ENCODE measurements at regions not wholly inside any gene's neighbourhood (a gene's known extent, or its start where the extent isn't known, plus 50 kb on each side); places are given as distances from the start of the nearest gene placed in this dataset.
"Not testable (repeated sequence)": the region's sequence is repeated elsewhere in the genome, so short reads cannot be mapped to it uniquely, and the experiment has no call there.

GRCh38 chr7:53239151-53239550 lies 203.7 kb downstream of the POM121L12 start:
- H3K9me3 ChIP-seq (ENCODE audit: control insufficient read depth in 1 of 2, low read length in 2 of 2); H3K4me1 ChIP-seq (ENCODE audit: control insufficient read depth in 1 of 2, insufficient read depth in 2 of 2, low read length in 2 of 2); H3K36me3 ChIP-seq (ENCODE audit: control insufficient read depth in 1 of 2, insufficient read depth in 2 of 2, low read length in 2 of 2); H3K4me3 ChIP-seq (ENCODE audit: low read depth in 1 of 2, low read length in 2 of 2); H3K27me3 ChIP-seq (ENCODE audit: low read depth, low read length); H3K27ac ChIP-seq (ENCODE audit: low read length): not testable (repeated sequence)

GRCh38 chr7:53245721-53246120 lies 210.3 kb downstream of the POM121L12 start:
- Histone ChIP-seq H3K27me3 (ENCODE audit: low read depth, low read length) (no peaks in the 10 kb centered on the region), H3K27ac (ENCODE audit: low read length) (no peak overlapping the region), H3K9me3 (ENCODE audit: control insufficient read depth in 1 of 2, low read length in 2 of 2) (no peaks in the 10 kb centered on the region), H3K36me3 (ENCODE audit: control insufficient read depth in 1 of 2, insufficient read depth in 2 of 2, low read length in 2 of 2) (no peaks in the 10 kb centered on the region), H3K4me3 (ENCODE audit: low read depth in 1 of 2, low read length in 2 of 2) (no peak overlapping the region), H3K4me1 (ENCODE audit: control insufficient read depth in 1 of 2, insufficient read depth in 2 of 2, low read length in 2 of 2) (no peaks in the 10 kb centered on the region)

- Histone ChIP-seq H3K36me3 (ENCODE audit: control insufficient read depth in 1 of 2, insufficient read depth in 2 of 2, low read length in 2 of 2) (no peaks in the 10 kb centered on the region), H3K9me3 (ENCODE audit: control insufficient read depth in 1 of 2, low read length in 2 of 2) (no peaks in the 10 kb centered on the region), H3K4me1 (ENCODE audit: control insufficient read depth in 1 of 2, insufficient read depth in 2 of 2, low read length in 2 of 2) (no peaks in the 10 kb centered on the region), H3K27me3 (ENCODE audit: low read depth, low read length) (no peaks in the 10 kb centered on the region), H3K27ac (ENCODE audit: low read length) (no peak overlapping the region), H3K4me3 (ENCODE audit: low read depth in 1 of 2, low read length in 2 of 2) (no peak overlapping the region)
These were observed 211.5 kb downstream of the POM121L12 start for GRCh38 chr7:53246957-53247356.

- no peaks in the 10 kb centered on the region for H3K27me3 ChIP-seq (ENCODE audit: low read depth, low read length)
These were observed 217.1 kb downstream of the POM121L12 start for GRCh38 chr7:53252539-53252938.

GRCh38 chr7:53272081-53272480 lies 236.6 kb downstream of the POM121L12 start:
- Histone ChIP-seq H3K4me1 (ENCODE audit: control insufficient read depth in 1 of 2, insufficient read depth in 2 of 2, low read length in 2 of 2) (no peaks in the 10 kb centered on the region), H3K27ac (ENCODE audit: low read length) (no peak overlapping the region), H3K9me3 (ENCODE audit: control insufficient read depth in 1 of 2, low read length in 2 of 2) (no peaks in the 10 kb centered on the region), H3K36me3 (ENCODE audit: control insufficient read depth in 1 of 2, insufficient read depth in 2 of 2, low read length in 2 of 2) (no peaks in the 10 kb centered on the region), H3K4me3 (ENCODE audit: low read depth in 1 of 2, low read length in 2 of 2) (no peak overlapping the region), H3K27me3 (ENCODE audit: low read depth, low read length) (no peaks in the 10 kb centered on the region)

More at GRCh38 chr7:53252539-53252938, 217.1 kb downstream of the POM121L12 start:
- no peaks in the 10 kb centered on the region for H3K4me1 ChIP-seq (ENCODE audit: control insufficient read depth in 1 of 2, insufficient read depth in 2 of 2, low read length in 2 of 2)
- H3K4me3 ChIP-seq (ENCODE audit: low read depth in 1 of 2, low read length in 2 of 2), result no peak overlapping the region
- no peaks in the 10 kb centered on the region for H3K9me3 ChIP-seq (ENCODE audit: control insufficient read depth in 1 of 2, low read length in 2 of 2)
- H3K27ac ChIP-seq (ENCODE audit: low read length), result no peak overlapping the region
- no peaks in the 10 kb centered on the region for H3K36me3 ChIP-seq (ENCODE audit: control insufficient read depth in 1 of 2, insufficient read depth in 2 of 2, low read length in 2 of 2)

- Histone ChIP-seq H3K27me3 (ENCODE audit: low read depth, low read length) (no peaks in the 10 kb centered on the region), H3K4me3 (ENCODE audit: low read depth in 1 of 2, low read length in 2 of 2) (no peak overlapping the region), H3K36me3 (ENCODE audit: control insufficient read depth in 1 of 2, insufficient read depth in 2 of 2, low read length in 2 of 2) (no peaks in the 10 kb centered on the region), H3K4me1 (ENCODE audit: control insufficient read depth in 1 of 2, insufficient read depth in 2 of 2, low read length in 2 of 2) (no peaks in the 10 kb centered on the region), H3K27ac (ENCODE audit: low read length) (no peak overlapping the region), H3K9me3 (ENCODE audit: control insufficient read depth in 1 of 2, low read length in 2 of 2) (no peaks in the 10 kb centered on the region)
These were observed 245.9 kb downstream of the POM121L12 start for GRCh38 chr7:53281312-53281711.

- Histone ChIP-seq H3K36me3 (ENCODE audit: control insufficient read depth in 1 of 2, insufficient read depth in 2 of 2, low read length in 2 of 2) (no peaks in the 10 kb centered on the region), H3K4me3 (ENCODE audit: low read depth in 1 of 2, low read length in 2 of 2) (no peak overlapping the region), H3K27me3 (ENCODE audit: low read depth, low read length) (no peaks in the 10 kb centered on the region), H3K4me1 (ENCODE audit: control insufficient read depth in 1 of 2, insufficient read depth in 2 of 2, low read length in 2 of 2) (no peaks in the 10 kb centered on the region), H3K9me3 (ENCODE audit: control insufficient read depth in 1 of 2, low read length in 2 of 2) (peaks cover 0 to 5% of the 10 kb centered on the region in 2 donors), H3K27ac (ENCODE audit: low read length) (no peak overlapping the region)
These were observed 256.9 kb downstream of the POM121L12 start for GRCh38 chr7:53292341-53292740.

- H3K27ac ChIP-seq (ENCODE audit: low read length), result no peak overlapping the region
- H3K4me3 ChIP-seq (ENCODE audit: low read depth in 1 of 2, low read length in 2 of 2), result no peak overlapping the region
- no peaks in the 10 kb centered on the region for H3K4me1 ChIP-seq (ENCODE audit: control insufficient read depth in 1 of 2, insufficient read depth in 2 of 2, low read length in 2 of 2)
- no peaks in the 10 kb centered on the region for H3K36me3 ChIP-seq (ENCODE audit: control insufficient read depth in 1 of 2, insufficient read depth in 2 of 2, low read length in 2 of 2)
- H3K9me3 ChIP-seq (ENCODE audit: control insufficient read depth in 1 of 2, low read length in 2 of 2), result no peaks in the 10 kb centered on the region
- no peaks in the 10 kb centered on the region for H3K27me3 ChIP-seq (ENCODE audit: low read depth, low read length)
These were observed 267.2 kb downstream of the POM121L12 start for GRCh38 chr7:53302496-53303246.

- Histone ChIP-seq H3K9me3 (ENCODE audit: control insufficient read depth in 1 of 2, low read length in 2 of 2) (no peaks in the 10 kb centered on the region), H3K27me3 (ENCODE audit: low read depth, low read length) (no peaks in the 10 kb centered on the region), H3K4me1 (ENCODE audit: control insufficient read depth in 1 of 2, insufficient read depth in 2 of 2, low read length in 2 of 2) (no peaks in the 10 kb centered on the region), H3K36me3 (ENCODE audit: control insufficient read depth in 1 of 2, insufficient read depth in 2 of 2, low read length in 2 of 2) (no peaks in the 10 kb centered on the region), H3K4me3 (ENCODE audit: low read depth in 1 of 2, low read length in 2 of 2) (no peak overlapping the region), H3K27ac (ENCODE audit: low read length) (no peak overlapping the region)
These were observed 268.3 kb downstream of the POM121L12 start for GRCh38 chr7:53303781-53304180.

GRCh38 chr7:53306846-53307245 lies 271.4 kb downstream of the POM121L12 start:
- Histone ChIP-seq H3K27ac (ENCODE audit: low read length) (no peak overlapping the region), H3K4me3 (ENCODE audit: low read depth in 1 of 2, low read length in 2 of 2) (no peak overlapping the region), H3K4me1 (ENCODE audit: control insufficient read depth in 1 of 2, insufficient read depth in 2 of 2, low read length in 2 of 2) (no peaks in the 10 kb centered on the region), H3K9me3 (ENCODE audit: control insufficient read depth in 1 of 2, low read length in 2 of 2) (no peaks in the 10 kb centered on the region), H3K27me3 (ENCODE audit: low read depth, low read length) (no peaks in the 10 kb centered on the region), H3K36me3 (ENCODE audit: control insufficient read depth in 1 of 2, insufficient read depth in 2 of 2, low read length in 2 of 2) (no peaks in the 10 kb centered on the region)

- H3K27ac ChIP-seq (ENCODE audit: low read length), result no peak overlapping the region
- H3K9me3 ChIP-seq (ENCODE audit: control insufficient read depth in 1 of 2, low read length in 2 of 2), result no peaks in the 10 kb centered on the region
- H3K36me3 ChIP-seq (ENCODE audit: control insufficient read depth in 1 of 2, insufficient read depth in 2 of 2, low read length in 2 of 2), result no peaks in the 10 kb centered on the region
- no peaks in the 10 kb centered on the region for H3K27me3 ChIP-seq (ENCODE audit: low read depth, low read length)
- H3K4me1 ChIP-seq (ENCODE audit: control insufficient read depth in 1 of 2, insufficient read depth in 2 of 2, low read length in 2 of 2), result no peaks in the 10 kb centered on the region
- H3K4me3 ChIP-seq (ENCODE audit: low read depth in 1 of 2, low read length in 2 of 2), result no peak overlapping the region
These were observed 275.8 kb downstream of the POM121L12 start for GRCh38 chr7:53311205-53311604.

- no peak overlapping the region for H3K27ac ChIP-seq (ENCODE audit: low read length)
- H3K27me3 ChIP-seq (ENCODE audit: low read depth, low read length), result no peaks in the 10 kb centered on the region
- H3K4me1 ChIP-seq (ENCODE audit: control insufficient read depth in 1 of 2, insufficient read depth in 2 of 2, low read length in 2 of 2), result no peaks in the 10 kb centered on the region
- no peaks in the 10 kb centered on the region for H3K36me3 ChIP-seq (ENCODE audit: control insufficient read depth in 1 of 2, insufficient read depth in 2 of 2, low read length in 2 of 2)
- no peak overlapping the region for H3K4me3 ChIP-seq (ENCODE audit: low read depth in 1 of 2, low read length in 2 of 2)
- no peaks in the 10 kb centered on the region for H3K9me3 ChIP-seq (ENCODE audit: control insufficient read depth in 1 of 2, low read length in 2 of 2)
These were observed 280.5 kb downstream of the POM121L12 start for GRCh38 chr7:53315981-53316380.

Measured in muscle layer of duodenum (tissue), 2 donors.